ENCODE measurements at regions not wholly inside any gene's neighbourhood (a gene's known extent, or its start where the extent isn't known, plus 50 kb on each side); places are given as distances from the start of the nearest gene placed in this dataset.
"Not testable (repeated sequence)": the region's sequence is repeated elsewhere in the genome, so short reads cannot be mapped to it uniquely, and the experiment has no call there.

- no peaks in the 10 kb centered on the region for H3K27me3 ChIP-seq
- no peaks in the 10 kb centered on the region for H3K9me3 ChIP-seq
- H3K4me3 ChIP-seq = no peak overlapping the region
- DNase-seq = no peak
- no peaks in the 10 kb centered on the region for H3K36me3 ChIP-seq
Observed at GRCh38 chr6:68139130-68139529, 496.0 kb upstream of the ADGRB3 start.

- H3K9me3 ChIP-seq = no peaks in the 10 kb centered on the region
- no peaks in the 10 kb centered on the region for H3K36me3 ChIP-seq
- no peak for DNase-seq
- H3K4me3 ChIP-seq = no peak overlapping the region
- H3K27me3 ChIP-seq = no peaks in the 10 kb centered on the region
Observed at GRCh38 chr6:68134796-68135195, 500.3 kb upstream of the ADGRB3 start.

- no peaks in the 10 kb centered on the region for H3K27me3 ChIP-seq
Observed at GRCh38 chr6:68128211-68128610, 506.9 kb upstream of the ADGRB3 start.

GRCh38 chr6:68127074-68127473, 508.0 kb upstream of the ADGRB3 start:
- H3K4me3 ChIP-seq = no peak overlapping the region
- DNase-seq = no peak
- H3K27me3 ChIP-seq = no peaks in the 10 kb centered on the region
- H3K9me3 ChIP-seq = no peaks in the 10 kb centered on the region
- H3K36me3 ChIP-seq = no peaks in the 10 kb centered on the region

More at GRCh38 chr6:68128211-68128610, 506.9 kb upstream of the ADGRB3 start:
- Histone ChIP-seq H3K36me3 (no peaks in the 10 kb centered on the region), H3K9me3 (no peaks in the 10 kb centered on the region), H3K4me3 (no peak overlapping the region)
- DNase-seq = no peak

GRCh38 chr6:68126089-68126749, 508.9 kb upstream of the ADGRB3 start:
- Histone ChIP-seq H3K27me3 (no peaks in the 10 kb centered on the region), H3K4me3 (no peak overlapping the region), H3K36me3 (no peaks in the 10 kb centered on the region), H3K9me3 (no peaks in the 10 kb centered on the region)
- no peak for DNase-seq

- H3K4me3 ChIP-seq, H3K36me3 ChIP-seq, H3K27me3 ChIP-seq, DNase-seq, H3K9me3 ChIP-seq: not testable (repeated sequence)
Observed at GRCh38 chr6:68122975-68123374, 512.1 kb upstream of the ADGRB3 start.

GRCh38 chr6:68122032-68122431, 513.0 kb upstream of the ADGRB3 start:
- Histone ChIP-seq H3K9me3 (no peaks in the 10 kb centered on the region), H3K27me3 (no peaks in the 10 kb centered on the region), H3K4me3 (no peak overlapping the region), H3K36me3 (no peaks in the 10 kb centered on the region)
- no peak for DNase-seq

GRCh38 chr6:68120954-68121353, 514.1 kb upstream of the ADGRB3 start:
- not testable (repeated sequence) for H3K36me3 ChIP-seq, H3K4me3 ChIP-seq, H3K9me3 ChIP-seq, DNase-seq, H3K27me3 ChIP-seq

- H3K27me3 ChIP-seq = no peaks in the 10 kb centered on the region
- no peaks in the 10 kb centered on the region for H3K36me3 ChIP-seq
- H3K9me3 ChIP-seq = no peaks in the 10 kb centered on the region
- H3K4me3 ChIP-seq = no peak overlapping the region
- no peak for DNase-seq
Observed at GRCh38 chr6:68114463-68115047, 520.5 kb upstream of the ADGRB3 start.

GRCh38 chr6:68108233-68108835, 526.7 kb upstream of the ADGRB3 start:
- no peaks in the 10 kb centered on the region for H3K9me3 ChIP-seq
- H3K27me3 ChIP-seq = no peaks in the 10 kb centered on the region

GRCh38 chr6:68094070-68094469, 541.0 kb upstream of the ADGRB3 start:
- Histone ChIP-seq H3K27me3 (no peaks in the 10 kb centered on the region), H3K4me3 (no peak overlapping the region), H3K9me3 (no peaks in the 10 kb centered on the region), H3K36me3 (no peaks in the 10 kb centered on the region)
- no peak for DNase-seq

More at GRCh38 chr6:68108233-68108835, 526.7 kb upstream of the ADGRB3 start:
- DNase-seq = no peak
- no peak overlapping the region for H3K4me3 ChIP-seq
- H3K36me3 ChIP-seq = no peaks in the 10 kb centered on the region

- no peaks in the 10 kb centered on the region for H3K9me3 ChIP-seq
- H3K27me3 ChIP-seq = no peaks in the 10 kb centered on the region
- no peaks in the 10 kb centered on the region for H3K36me3 ChIP-seq
- no peak for DNase-seq
- peak overlapping the region; percentile 22 for H3K4me3 ChIP-seq
Observed at GRCh38 chr6:68087399-68088133, 547.5 kb upstream of the ADGRB3 start.

GRCh38 chr6:68086199-68086598, 548.9 kb upstream of the ADGRB3 start:
- DNase-seq = no peak
- Histone ChIP-seq H3K9me3 (no peaks in the 10 kb centered on the region), H3K27me3 (no peaks in the 10 kb centered on the region), H3K36me3 (no peaks in the 10 kb centered on the region), H3K4me3 (no peak overlapping the region)

GRCh38 chr6:68085599-68085998, 549.5 kb upstream of the ADGRB3 start:
- not testable (repeated sequence) for DNase-seq, H3K4me3 ChIP-seq

GRCh38 chr6:68082086-68082485, 553.0 kb upstream of the ADGRB3 start:
- Histone ChIP-seq H3K9me3 (no peaks in the 10 kb centered on the region), H3K27me3 (no peaks in the 10 kb centered on the region), H3K36me3 (no peaks in the 10 kb centered on the region), H3K4me3 (no peak overlapping the region)
- DNase-seq = no peak

More at GRCh38 chr6:68085599-68085998, 549.5 kb upstream of the ADGRB3 start:
- H3K27me3 ChIP-seq, H3K9me3 ChIP-seq, H3K36me3 ChIP-seq: not testable (repeated sequence)

GRCh38 chr6:68080074-68080473, 555.0 kb upstream of the ADGRB3 start:
- Histone ChIP-seq H3K9me3 (no peaks in the 10 kb centered on the region), H3K36me3 (no peaks in the 10 kb centered on the region), H3K4me3 (no peak overlapping the region), H3K27me3 (no peaks in the 10 kb centered on the region)
- DNase-seq = no peak

- H3K36me3 ChIP-seq = no peaks in the 10 kb centered on the region
- no peaks in the 10 kb centered on the region for H3K9me3 ChIP-seq
- DNase-seq = no peak
- no peaks in the 10 kb centered on the region for H3K27me3 ChIP-seq
- H3K4me3 ChIP-seq = no peak overlapping the region
Observed at GRCh38 chr6:68077661-68078060, 557.4 kb upstream of the ADGRB3 start.

Data from MG63 (cell line).